ENCODE measurements at regions not wholly inside any gene's neighbourhood (a gene's known extent, or its start where the extent isn't known, plus 50 kb on each side); places are given as distances from the start of the nearest gene placed in this dataset.

GRCh38 chr13:78753435-78753834 is 94.5 kb upstream of the OBI1 start:
- TF ChIP-seq CTCF (IDR thresholded peaks at IDR 0.05; ENCODE audit: control insufficient read depth, insufficient read depth, low read depth, low read length, missing control alignments), result no peak
- DNase-seq (ENCODE audit: low read depth), result no peak
- no peak overlapping the region for H3K4me3 ChIP-seq (ENCODE audit: control insufficient read depth, low read depth, low read length)

GRCh38 chr13:78750735-78751134 is 91.8 kb upstream of the OBI1 start:
- no peak for TF ChIP-seq CTCF (IDR thresholded peaks at IDR 0.05; ENCODE audit: control insufficient read depth, insufficient read depth, low read depth, low read length, missing control alignments)
- DNase-seq (ENCODE audit: low read depth), result no peak
- H3K4me3 ChIP-seq (ENCODE audit: control insufficient read depth, low read depth, low read length), result no peak overlapping the region

- TF ChIP-seq CTCF (IDR thresholded peaks at IDR 0.05; ENCODE audit: control insufficient read depth, insufficient read depth, low read depth, low read length, missing control alignments), result no peak
- DNase-seq (ENCODE audit: low read depth), result no peak
- no peak overlapping the region for H3K4me3 ChIP-seq (ENCODE audit: control insufficient read depth, low read depth, low read length)
These were observed 85.0 kb upstream of the OBI1 start for GRCh38 chr13:78743973-78744372.

GRCh38 chr13:78742659-78743058 is 83.7 kb upstream of the OBI1 start:
- TF ChIP-seq CTCF (IDR thresholded peaks at IDR 0.05; ENCODE audit: control insufficient read depth, insufficient read depth, low read depth, low read length, missing control alignments), result no peak
- no peak overlapping the region for H3K4me3 ChIP-seq (ENCODE audit: control insufficient read depth, low read depth, low read length)
- no peak for DNase-seq (ENCODE audit: low read depth)

GRCh38 chr13:78736142-78736541 is 77.2 kb upstream of the OBI1 start:
- H3K4me3 ChIP-seq (ENCODE audit: control insufficient read depth, low read depth, low read length), result no peak overlapping the region
- DNase-seq (ENCODE audit: low read depth), result no peak
- no peak for TF ChIP-seq CTCF (IDR thresholded peaks at IDR 0.05; ENCODE audit: control insufficient read depth, insufficient read depth, low read depth, low read length, missing control alignments)

- H3K4me3 ChIP-seq (ENCODE audit: control insufficient read depth, low read depth, low read length), result no peak overlapping the region
- DNase-seq (ENCODE audit: low read depth), result no peak
- no peak for TF ChIP-seq CTCF (IDR thresholded peaks at IDR 0.05; ENCODE audit: control insufficient read depth, insufficient read depth, low read depth, low read length, missing control alignments)
These were observed 73.6 kb upstream of the OBI1 start for GRCh38 chr13:78732445-78733017.

GRCh38 chr13:78722700-78723099 is 63.7 kb upstream of the OBI1 start:
- TF ChIP-seq CTCF (IDR thresholded peaks at IDR 0.05; ENCODE audit: control insufficient read depth, insufficient read depth, low read depth, low read length, missing control alignments), result no peak
- DNase-seq (ENCODE audit: low read depth), result no peak
- H3K4me3 ChIP-seq (ENCODE audit: control insufficient read depth, low read depth, low read length), result no peak overlapping the region
